Testis (tissue), 2 donors: ENCODE measurements at regions not wholly inside any gene's neighbourhood (a gene's known extent, or its start where the extent isn't known, plus 50 kb on each side); places are given as distances from the start of the nearest gene placed in this dataset.

Experiments used
- DNase-seq: peaks from one replicate; pipeline ENCODE4 v3.0.0-alpha.2; 2019
- H3K27ac ChIP-seq, 2 donors: fragments of 200-600 bp; sonication (generic); one replicate each; pipeline ENCODE4 v1.5.1; 2019
- H3K27me3 ChIP-seq: fragments of 200-600 bp; sonication (generic); one replicate; pipeline ENCODE4 v1.5.1; 2019
- H3K36me3 ChIP-seq: fragments of 200-600 bp; sonication (generic); one replicate; pipeline ENCODE4 v1.5.1; 2017; ENCODE audit warnings: low read depth; ENCODE audit errors: missing control alignments
- H3K4me1 ChIP-seq: fragments of 200-600 bp; sonication (generic); one replicate; pipeline ENCODE4 v1.5.1; 2019
- H3K4me3 ChIP-seq, 2 donors: fragments of 200-600 bp; sonication (generic); one replicate each; pipeline ENCODE4 v1.5.1; 2017 to 2019
- H3K9me3 ChIP-seq: fragments of 200-600 bp; sonication (generic); one replicate; pipeline ENCODE4 v1.5.1; 2017
- CTCF ChIP-seq, 3 experiments: fragments of 450-650 bp in 2 of 3; fragments of 200-600 bp in 1 of 3; sonication (generic) in 1 of 3; IDR thresholded peaks; one replicate each; pipeline ENCODE4 v1.5.1; 2016 to 2019; ENCODE audit warnings: antibody characterized with exemption in 3 of 3, mild to moderate bottlenecking in 2 of 3, moderate library complexity in 1 of 3
- POLR2A ChIP-seq: fragments of 450-650 bp; IDR thresholded peaks from one replicate; pipeline ENCODE4 v1.6.1; 2017; ENCODE audit warnings: antibody characterized with exemption, mild to moderate bottlenecking, moderate library complexity
- WGBS, 2 donors: methylation state at CpG; one replicate each; pipeline ENCODE4 v1.1.5; 2018; 5-methylcytosine and 5-hydroxymethylcytosine counted together
- intact Hi-C: fragments of 100-400 bp; cut with DNase I; formaldehyde crosslinking; loops from one replicate; pipeline ENCODE4 v1.15.1; 2023; ENCODE audit warnings: low total_unique reads

GRCh38 chr20:6302041-6302440, 179.2 kb upstream of the FERMT1 start:
- WGBS, 2 donors, result 65 to 74% methylated on average over 3 of the region's 3 CpGs
- H3K36me3 ChIP-seq, result no peaks in the 10 kb centered on the region
- H3K27ac ChIP-seq, result no peak overlapping the region
- no peak for DNase-seq
- no peak overlapping the region for H3K4me3 ChIP-seq
- no peaks in the 10 kb centered on the region for H3K27me3 ChIP-seq
- H3K4me1 ChIP-seq, result no peaks in the 10 kb centered on the region
- intact Hi-C loops, result no loop called here
- no peaks in the 10 kb centered on the region for H3K9me3 ChIP-seq
- TF ChIP-seq POLR2A, result no peak
- TF ChIP-seq CTCF (IDR thresholded peaks at IDR 0.05), result no peak

GRCh38 chr20:6299456-6299855, 176.6 kb upstream of the FERMT1 start:
- intact Hi-C loops, result no loop called here
- Histone ChIP-seq H3K9me3 (no peaks in the 10 kb centered on the region), H3K27me3 (no peaks in the 10 kb centered on the region), H3K27ac (no peak overlapping the region), H3K36me3 (no peaks in the 10 kb centered on the region), H3K4me3 (no peak overlapping the region), H3K4me1 (no peaks in the 10 kb centered on the region)
- TF ChIP-seq CTCF (IDR thresholded peaks at IDR 0.05) (no peak), POLR2A (no peak)
- DNase-seq, result no peak
- 93 to 96% methylated on average over 1 to 2 of the region's 2 CpGs for WGBS, 2 donors

- intact Hi-C loops, result no loop called here
- Histone ChIP-seq H3K9me3 (no peaks in the 10 kb centered on the region), H3K4me3 (no peak overlapping the region), H3K27me3 (no peaks in the 10 kb centered on the region), H3K27ac (no peak overlapping the region), H3K4me1 (no peaks in the 10 kb centered on the region), H3K36me3 (no peaks in the 10 kb centered on the region)
- 85 to 89% methylated on average over 7 of the region's 7 CpGs for WGBS, 2 donors
- DNase-seq, result no peak
- TF ChIP-seq CTCF (IDR thresholded peaks at IDR 0.05), result no peak
- TF ChIP-seq POLR2A, result no peak
Measured at GRCh38 chr20:6298049-6298448, 175.2 kb upstream of the FERMT1 start.

GRCh38 chr20:6295867-6296256, 173.0 kb upstream of the FERMT1 start:
- Histone ChIP-seq H3K4me1 (no peaks in the 10 kb centered on the region), H3K9me3 (no peaks in the 10 kb centered on the region), H3K36me3 (no peaks in the 10 kb centered on the region), H3K27ac (no peak overlapping the region), H3K27me3 (no peaks in the 10 kb centered on the region), H3K4me3 (no peak overlapping the region)
- DNase-seq, result no peak
- no peak for TF ChIP-seq CTCF (IDR thresholded peaks at IDR 0.05)
- TF ChIP-seq POLR2A, result no peak
- intact Hi-C loops, result no loop called here

GRCh38 chr20:6295127-6295866, 172.5 kb upstream of the FERMT1 start:
- no peak for DNase-seq
- H3K4me1 ChIP-seq, result no peaks in the 10 kb centered on the region
- no peak overlapping the region for H3K4me3 ChIP-seq
- TF ChIP-seq CTCF (IDR thresholded peaks at IDR 0.05) (no peak), POLR2A (no peak)
- H3K36me3 ChIP-seq, result no peaks in the 10 kb centered on the region
- intact Hi-C loops, result no loop called here
- no peak overlapping the region for H3K27ac ChIP-seq
- WGBS, 2 donors, result 33 to 37% methylated on average over 5 of the region's 5 CpGs
- H3K9me3 ChIP-seq, result no peaks in the 10 kb centered on the region
- H3K27me3 ChIP-seq, result no peaks in the 10 kb centered on the region
